Stimulated activated CD4-positive, alpha-beta T cell treated with anti-CD3 and anti-CD28 coated beads, Interleukin-12 subunit alpha, Interleukin-12 subunit beta, amount 100 ng/mL, for 48 hours (primary cell): ENCODE measurements at regions not wholly inside any gene's neighbourhood (a gene's known extent, or its start where the extent isn't known, plus 50 kb on each side); places are given as distances from the start of the nearest gene placed in this dataset.
"Not testable (repeated sequence)": the region's sequence is repeated elsewhere in the genome, so short reads cannot be mapped to it uniquely, and the experiment has no call there.

ENCODE experiments used
- DNase-seq, 3 donors: peaks; one replicate each; pipeline ENCODE4 v3.0.0-alpha.2; 2020; ENCODE audit warnings: low read depth in 2 of 3, low spot score in 1 of 3

GRCh38 chr1:60678391-60678790 lies 404.0 kb upstream of the NFIA start:
- no peak for DNase-seq

- DNase-seq = no peak
Observed at GRCh38 chr1:60672449-60672848, 409.9 kb upstream of the NFIA start.

GRCh38 chr1:60670302-60670701 lies 412.1 kb upstream of the NFIA start:
- no peak for DNase-seq

DNA sequence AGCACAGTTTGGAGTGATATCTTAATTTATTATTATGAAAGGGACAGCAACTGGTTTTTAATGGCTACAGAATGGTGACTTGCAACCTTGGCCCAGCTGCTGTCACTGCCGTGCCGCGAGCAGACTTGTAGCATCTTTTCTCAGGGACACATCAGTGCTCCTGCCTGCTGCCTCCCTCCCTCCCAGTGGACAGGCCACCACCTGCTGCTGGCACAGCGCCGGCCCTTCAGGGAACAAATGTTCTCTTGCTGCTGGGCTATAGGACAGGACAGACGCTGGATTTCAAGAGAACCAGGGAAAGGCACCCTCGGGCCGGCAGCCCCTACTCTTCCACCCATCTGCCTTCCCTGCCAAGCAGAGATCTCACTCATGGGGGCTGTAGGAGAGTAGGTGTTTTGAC lies 413.8 kb upstream of the NFIA start:
- DNase-seq = no peak

GRCh38 chr1:60665311-60665710 lies 417.1 kb upstream of the NFIA start:
- DNase-seq = no peak

- DNase-seq = no peak
Observed at GRCh38 chr1:60664086-60664625, 418.2 kb upstream of the NFIA start.

DNA sequence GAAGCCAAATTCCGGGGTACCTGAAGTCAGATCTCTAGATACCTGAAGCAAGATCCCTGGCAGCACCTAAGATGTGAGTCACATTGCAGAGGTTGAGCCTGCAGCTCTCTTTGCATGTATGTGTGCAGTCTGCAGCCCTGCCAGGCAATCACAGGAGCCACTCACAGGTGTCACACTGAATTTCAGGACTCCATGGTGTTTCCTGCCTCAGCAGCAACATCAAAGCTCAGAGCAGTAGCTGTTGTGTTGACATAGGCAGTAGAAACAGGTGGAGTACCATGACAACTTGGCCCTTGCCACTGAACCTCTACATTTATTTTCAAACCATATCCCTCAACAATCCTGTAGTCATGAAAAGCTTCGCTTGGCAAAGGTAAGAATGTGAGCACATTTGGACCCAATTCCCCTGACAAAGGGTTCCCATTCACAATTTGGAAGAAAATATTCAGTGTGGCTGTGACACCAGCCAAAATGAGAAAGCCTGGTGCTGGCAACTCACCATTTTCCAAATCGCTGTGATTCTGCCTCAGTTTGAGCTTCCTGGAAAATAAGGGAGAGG lies 419.8 kb upstream of the NFIA start:
- no peak for DNase-seq

- DNase-seq = no peak
Observed at GRCh38 chr1:60657926-60658325, 424.4 kb upstream of the NFIA start.

DNA sequence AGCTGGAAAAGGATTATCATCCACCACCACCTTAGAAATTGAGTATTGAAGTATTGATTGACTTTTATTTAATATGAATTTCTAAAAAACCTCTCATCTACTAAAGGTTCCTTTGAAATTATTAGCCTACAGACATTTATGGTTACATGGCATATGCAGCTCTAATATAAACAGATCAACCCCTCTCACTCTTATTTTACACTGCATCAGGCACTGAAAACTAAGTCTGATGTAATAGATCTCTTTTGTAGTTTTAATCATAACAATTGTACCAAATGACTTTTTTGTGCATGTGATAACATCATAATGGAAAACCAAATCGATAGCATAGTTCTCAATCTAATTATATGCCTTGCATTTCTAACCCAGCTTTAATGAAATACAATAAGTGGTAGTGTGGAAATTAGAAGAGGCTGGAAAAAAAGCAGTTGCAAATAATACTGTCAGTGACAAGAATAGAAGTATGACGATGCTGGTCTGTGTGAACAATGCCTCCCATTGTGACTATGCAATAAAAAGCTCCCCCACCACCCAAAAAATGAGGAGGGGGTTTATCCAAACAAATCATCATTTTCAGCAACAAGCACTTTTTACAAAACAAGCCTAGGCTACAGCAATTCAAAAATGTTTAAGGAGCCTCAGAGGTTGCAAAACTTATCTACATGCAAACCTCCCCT lies 426.5 kb upstream of the NFIA start:
- no peak for DNase-seq

DNA sequence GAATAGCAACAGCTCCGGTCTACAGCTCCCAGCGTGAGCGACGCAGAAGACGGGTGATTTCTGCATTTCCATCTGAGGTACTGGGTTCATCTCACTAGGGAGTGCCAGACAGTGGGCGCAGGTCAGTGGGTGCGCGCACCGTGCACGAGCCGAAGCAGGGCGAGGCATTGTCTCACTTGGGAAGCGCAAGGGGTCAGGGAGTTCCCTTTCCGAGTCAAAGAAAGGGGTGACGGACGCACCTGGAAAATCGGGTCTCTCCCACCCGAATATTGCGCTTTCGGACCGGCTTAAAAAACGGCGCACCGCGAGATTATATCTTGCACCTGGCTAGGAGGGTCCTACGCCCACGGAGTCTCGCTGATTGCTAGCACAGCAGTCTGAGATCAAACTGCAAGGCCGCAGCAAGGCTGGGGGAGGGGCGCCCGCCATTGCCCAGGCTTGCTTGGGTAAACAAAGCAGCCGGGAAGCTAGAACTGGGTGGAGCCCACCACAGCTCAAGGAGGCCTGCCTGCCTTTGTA lies 442.3 kb upstream of the NFIA start:
- DNase-seq = not testable (repeated sequence)

- DNase-seq = no peak
Observed at GRCh38 chr1:60639287-60639686, 443.1 kb upstream of the NFIA start.

DNA sequence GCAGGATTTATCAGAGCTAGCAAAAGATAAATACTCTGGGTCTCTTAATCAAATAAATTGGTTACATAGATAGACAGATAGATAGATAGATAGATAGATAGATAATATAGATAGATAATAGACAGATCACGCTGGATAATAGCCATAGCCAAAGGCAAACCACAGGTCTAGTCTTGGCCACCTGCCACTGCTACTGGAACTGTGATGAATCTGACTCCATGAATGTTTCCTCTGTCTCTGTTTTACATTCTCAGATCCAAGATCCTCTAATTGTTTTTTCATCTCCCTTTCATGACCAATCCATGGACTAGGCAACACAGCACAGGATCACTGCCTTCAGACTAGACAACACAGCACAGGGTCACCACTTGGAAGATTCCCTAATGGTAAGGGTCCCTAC lies 444.7 kb upstream of the NFIA start:
- DNase-seq = no peak

GRCh38 chr1:60636946-60637345 lies 445.4 kb upstream of the NFIA start:
- DNase-seq = no peak

- DNase-seq = no peak
Observed at GRCh38 chr1:60634106-60634505, 448.3 kb upstream of the NFIA start.

GRCh38 chr1:60622486-60622885 lies 459.9 kb upstream of the NFIA start:
- DNase-seq = no peak

GRCh38 chr1:60621368-60621851 lies 461.0 kb upstream of the NFIA start:
- no peak for DNase-seq

- DNase-seq = no peak
Observed at GRCh38 chr1:60620087-60620486, 462.3 kb upstream of the NFIA start.

- DNase-seq = no peak
Observed at GRCh38 chr1:60619581-60619980, 462.8 kb upstream of the NFIA start.

DNA sequence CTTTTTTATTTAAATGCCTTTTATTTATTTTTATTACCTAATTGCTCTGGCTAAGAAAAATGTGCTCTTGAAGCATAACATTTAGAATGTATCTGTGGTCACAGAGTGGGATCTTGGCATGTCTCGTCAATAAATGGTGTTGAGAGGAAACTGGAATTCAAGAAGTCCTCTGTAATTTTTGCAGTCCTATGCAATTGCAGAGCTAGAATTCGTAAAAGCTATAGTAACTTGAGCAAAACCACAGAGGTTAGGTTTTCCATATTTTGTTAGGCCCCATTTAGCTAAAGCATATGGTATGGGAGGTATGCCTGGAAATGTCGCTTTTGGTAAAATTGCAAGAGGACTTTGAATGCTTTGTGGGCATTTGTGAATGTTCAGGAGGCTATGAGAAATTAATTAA lies 466.7 kb upstream of the NFIA start:
- DNase-seq = no peak

DNA sequence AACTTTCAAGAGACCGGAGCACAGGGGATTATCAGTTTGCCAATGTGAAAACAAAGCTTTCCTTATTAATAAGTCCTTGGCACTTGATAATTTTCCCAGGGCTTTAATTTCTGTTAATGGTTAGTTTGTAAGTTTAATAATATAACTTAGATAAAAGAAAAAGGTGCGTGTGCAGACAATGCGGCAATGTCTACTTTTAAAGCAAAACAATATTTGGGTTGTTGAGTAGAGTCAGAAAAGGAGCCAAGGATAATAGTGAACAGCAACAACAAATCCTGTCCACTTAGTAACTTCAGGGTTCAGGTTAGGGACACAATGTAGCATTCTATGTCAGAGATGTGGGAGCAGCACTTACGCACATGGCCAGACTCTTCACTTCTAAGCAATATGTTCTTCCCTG lies 469.6 kb upstream of the NFIA start:
- DNase-seq = no peak

DNA sequence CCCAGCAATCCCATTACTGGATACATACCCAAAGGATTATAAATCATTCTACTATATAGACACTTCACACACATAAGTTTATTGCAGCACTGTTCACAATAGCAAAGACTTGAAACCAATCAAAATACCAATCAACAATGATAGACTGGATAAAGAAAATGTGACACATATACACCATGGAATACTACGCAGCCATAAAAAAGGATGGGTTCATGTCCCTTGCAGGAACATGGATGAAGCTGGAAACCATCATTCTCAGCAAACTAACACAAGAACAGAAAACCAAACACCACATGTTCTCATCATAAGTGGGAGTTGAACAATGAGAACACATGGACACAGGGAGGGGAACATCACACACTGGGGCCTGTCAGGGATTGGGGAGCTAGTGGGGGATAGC lies 475.4 kb upstream of the NFIA start:
- not testable (repeated sequence) for DNase-seq

DNA sequence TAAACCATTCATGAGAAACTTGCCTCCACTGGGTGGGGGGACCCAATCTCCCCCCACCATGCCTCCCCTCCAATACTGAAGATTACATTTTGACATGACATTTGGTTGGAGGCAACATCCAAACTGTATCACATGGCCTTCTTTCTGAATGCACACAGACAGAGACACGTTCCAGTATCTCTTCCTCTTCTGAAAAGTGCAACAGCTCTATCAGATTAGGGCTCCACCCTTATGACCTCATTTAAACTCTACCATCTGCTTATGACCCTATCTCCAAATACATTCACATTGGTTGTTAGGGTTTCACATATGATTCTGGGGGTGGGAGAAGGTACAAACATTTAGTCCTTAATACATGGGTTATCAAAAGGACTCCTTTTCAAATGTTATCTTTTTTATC lies 481.8 kb upstream of the NFIA start:
- DNase-seq = no peak

GRCh38 chr1:60599574-60599973 lies 482.8 kb upstream of the NFIA start:
- no peak for DNase-seq
